Myocyte (in vitro differentiated cells): ENCODE measurements at regions not wholly inside any gene's neighbourhood (a gene's known extent, or its start where the extent isn't known, plus 50 kb on each side); places are given as distances from the start of the nearest gene placed in this dataset.
A peak's percentile ranks its signal among the peaks of the same experiment; 100 is the strongest.
"Not testable (repeated sequence)": the region's sequence is repeated elsewhere in the genome, so short reads cannot be mapped to it uniquely, and the experiment has no call there.

Source experiments
- DNase-seq: peaks from one replicate; pipeline ENCODE4 v3.0.0-alpha.2; 2012; ENCODE audit warnings: low read depth

- peak; percentile 67 for DNase-seq
Observed at GRCh38 chr9:757246-757881, 84.1 kb upstream of the DMRT1 start.

- DNase-seq = no peak
Observed at GRCh38 chr9:758146-758545, 83.4 kb upstream of the DMRT1 start.

- DNase-seq = no peak
Observed at GRCh38 chr9:759541-759940, 82.0 kb upstream of the DMRT1 start.

GRCh38 chr9:759983-760736 is 81.3 kb upstream of the DMRT1 start:
- DNase-seq = no peak

GRCh38 chr9:761176-761792 is 80.2 kb upstream of the DMRT1 start:
- no peak for DNase-seq

- no peak for DNase-seq
Observed at GRCh38 chr9:761793-762560, 79.5 kb upstream of the DMRT1 start.

GRCh38 chr9:763692-764091 is 77.8 kb upstream of the DMRT1 start:
- DNase-seq = no peak

- DNase-seq = peak; percentile 43
Observed at GRCh38 chr9:764105-764524, 77.4 kb upstream of the DMRT1 start.

GRCh38 chr9:764986-765385 is 76.5 kb upstream of the DMRT1 start:
- DNase-seq = no peak

- DNase-seq = not testable (repeated sequence)
Observed at GRCh38 chr9:767061-767561, 74.4 kb upstream of the DMRT1 start.

GRCh38 chr9:776086-776485 is 65.4 kb upstream of the DMRT1 start:
- DNase-seq = no peak

GRCh38 chr9:777978-778377 is 63.5 kb upstream of the DMRT1 start:
- DNase-seq = no peak

- no peak for DNase-seq
Observed at GRCh38 chr9:784202-784601, 57.3 kb upstream of the DMRT1 start.

- no peak for DNase-seq
Observed at GRCh38 chr9:784916-785315, 56.6 kb upstream of the DMRT1 start.

GRCh38 chr9:785997-786396 is 55.5 kb upstream of the DMRT1 start:
- no peak for DNase-seq

GRCh38 chr9:786405-786804 is 55.1 kb upstream of the DMRT1 start:
- no peak for DNase-seq

- DNase-seq = no peak
Observed at GRCh38 chr9:788777-789176, 52.7 kb upstream of the DMRT1 start.
